HCT116 (cell line): ENCODE measurements at regions not wholly inside any gene's neighbourhood (a gene's known extent, or its start where the extent isn't known, plus 50 kb on each side); places are given as distances from the start of the nearest gene placed in this dataset.

Experiments
- CTCF ChIP-seq, 3 experiments: fragments of 200-600 bp in 1 of 3; sonication (generic) in 1 of 3; IDR thresholded peaks in 2 of 3; conservative IDR thresholded peaks in 1 of 3; 2 replicates each; pipeline ENCODE4 v1.5.1; 2012 to 2017; ENCODE audit warnings: low read depth in 2 of 3, low read length in 2 of 3, antibody characterized with exemption in 1 of 3, borderline replicate concordance in 1 of 3, control low read depth in 1 of 3, mild to moderate bottlenecking in 1 of 3, mixed read lengths in 1 of 3, mixed run types in 1 of 3, moderate library complexity in 1 of 3; ENCODE audit not compliant: insufficient read depth in 1 of 3
- EZH2 ChIP-seq: fragments of 200-600 bp; sonication (generic); IDR thresholded peaks from 2 replicates; pipeline ENCODE4 v1.6.1; 2017; ENCODE audit warnings: antibody characterized with exemption, mixed run types
- EZH2phosphoT487 ChIP-seq: fragments of 200-600 bp; IDR thresholded peaks from 2 replicates; pipeline ENCODE4 v1.6.1; 2018; ENCODE audit warnings: antibody characterized with exemption, borderline replicate concordance
- MAX ChIP-seq: IDR thresholded peaks from 2 replicates; pipeline ENCODE4 v1.6.1; 2012
- SIN3A ChIP-seq: IDR thresholded peaks from 2 replicates; pipeline ENCODE4 v1.6.1; 2012; ENCODE audit warnings: low read depth
- YY1 ChIP-seq: IDR thresholded peaks from 2 replicates; pipeline ENCODE4 v1.6.1; 2011; ENCODE audit warnings: low read length, low read depth, moderate library complexity, mild to moderate bottlenecking; ENCODE audit not compliant: insufficient replicate concordance; ENCODE audit errors: extremely low read depth
- ZNF274 ChIP-seq: fragments of 200-500 bp; sonication (Bioruptor generic); IDR thresholded peaks from 2 replicates; pipeline ENCODE4 v1.6.1; 2014; ENCODE audit warnings: mild to moderate bottlenecking, low read depth, low read length, inconsistent platforms

GRCh38 chr5:159525117-159525516 is 194.8 kb upstream of the IL12B start:
- TF ChIP-seq ZNF274: no peak
- no peak for TF ChIP-seq CTCF (IDR thresholded peaks at IDR 0.05 in 2 of 3, conservative IDR thresholded peaks at IDR 0.05 in 1 of 3; ENCODE audit: borderline replicate concordance in 1 of 3, insufficient read depth in 1 of 3, low read depth in 2 of 3, low read length in 2 of 3)
- no peak for TF ChIP-seq EZH2
- no peak for TF ChIP-seq YY1
- no peak for TF ChIP-seq EZH2phosphoT487
- no peak for TF ChIP-seq SIN3A
- TF ChIP-seq MAX: no peak
